ENCODE measurements at regions not wholly inside any gene's neighbourhood (a gene's known extent, or its start where the extent isn't known, plus 50 kb on each side); places are given as distances from the start of the nearest gene placed in this dataset.
"Not testable (repeated sequence)": the region's sequence is repeated elsewhere in the genome, so short reads cannot be mapped to it uniquely, and the experiment has no call there.

DNA sequence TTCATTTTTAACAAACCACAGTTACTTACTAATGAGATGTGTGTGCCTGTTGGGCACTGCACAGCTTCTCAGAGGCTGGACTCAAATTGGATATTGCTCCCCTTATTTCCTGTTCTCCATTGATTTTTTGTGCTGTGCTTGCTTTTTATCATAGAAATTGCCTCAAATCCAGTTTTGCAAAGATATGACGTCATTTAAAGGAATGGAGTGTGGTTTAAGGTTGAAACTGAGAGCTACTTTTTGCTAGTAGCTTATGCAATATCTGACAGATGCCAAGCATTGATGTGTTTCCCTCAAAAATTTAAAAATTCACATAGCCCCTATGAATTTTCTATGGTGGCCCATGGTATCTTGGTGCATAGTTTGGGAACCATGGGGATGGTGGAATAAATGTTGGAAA is 67.7 kb upstream of the ROPN1 start:
- H3K4me3 ChIP-seq (ENCODE audit: low read length), result no peak overlapping the region
- peak; percentile 78 for DNase-seq (ENCODE audit: low read depth)
- TF ChIP-seq, protein P1, sequence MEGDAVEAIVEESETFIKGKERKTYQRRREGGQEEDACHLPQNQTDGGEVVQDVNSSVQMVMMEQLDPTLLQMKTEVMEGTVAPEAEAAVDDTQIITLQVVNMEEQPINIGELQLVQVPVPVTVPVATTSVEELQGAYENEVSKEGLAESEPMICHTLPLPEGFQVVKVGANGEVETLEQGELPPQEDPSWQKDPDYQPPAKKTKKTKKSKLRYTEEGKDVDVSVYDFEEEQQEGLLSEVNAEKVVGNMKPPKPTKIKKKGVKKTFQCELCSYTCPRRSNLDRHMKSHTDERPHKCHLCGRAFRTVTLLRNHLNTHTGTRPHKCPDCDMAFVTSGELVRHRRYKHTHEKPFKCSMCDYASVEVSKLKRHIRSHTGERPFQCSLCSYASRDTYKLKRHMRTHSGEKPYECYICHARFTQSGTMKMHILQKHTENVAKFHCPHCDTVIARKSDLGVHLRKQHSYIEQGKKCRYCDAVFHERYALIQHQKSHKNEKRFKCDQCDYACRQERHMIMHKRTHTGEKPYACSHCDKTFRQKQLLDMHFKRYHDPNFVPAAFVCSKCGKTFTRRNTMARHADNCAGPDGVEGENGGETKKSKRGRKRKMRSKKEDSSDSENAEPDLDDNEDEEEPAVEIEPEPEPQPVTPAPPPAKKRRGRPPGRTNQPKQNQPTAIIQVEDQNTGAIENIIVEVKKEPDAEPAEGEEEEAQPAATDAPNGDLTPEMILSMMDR (conservative IDR thresholded peaks at IDR 0.05; ENCODE audit: low read length), result no peak

DNA sequence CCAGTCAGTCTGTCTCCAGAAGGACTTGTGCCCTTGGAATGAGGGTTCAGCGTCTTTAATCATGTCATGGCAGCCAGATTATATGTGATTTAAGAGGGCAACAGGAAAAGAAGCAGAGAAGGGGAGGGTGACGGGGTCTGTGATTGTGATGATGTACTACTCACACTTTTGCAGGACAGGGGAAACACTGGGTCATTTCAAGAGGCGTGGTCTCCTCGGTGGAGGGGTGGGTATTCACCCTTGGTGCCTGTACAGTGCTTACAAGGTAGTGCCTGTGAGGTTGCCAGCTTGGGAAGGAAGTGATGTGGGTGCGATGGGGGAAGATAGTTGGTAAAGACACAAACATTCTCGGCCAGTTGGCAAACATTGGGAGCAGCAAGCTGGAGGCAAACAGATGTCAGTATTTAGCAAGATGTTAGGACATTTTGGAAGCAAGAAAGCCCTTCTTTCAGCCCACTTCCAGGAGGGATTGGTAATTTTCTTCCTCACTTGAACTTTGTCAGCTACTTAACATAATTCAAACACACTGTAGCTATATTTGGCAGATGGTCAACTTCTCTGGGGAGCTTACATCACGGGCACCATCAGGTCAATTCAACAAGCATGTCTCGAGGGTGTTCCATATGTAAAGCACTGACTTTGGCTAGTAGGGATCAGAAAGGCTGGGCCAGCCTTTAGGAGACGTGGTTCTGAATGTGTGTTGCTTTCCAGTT is 71.4 kb upstream of the ROPN1 start:
- DNase-seq (ENCODE audit: low read depth), result peak; percentile 72
- TF ChIP-seq, protein P1 (conservative IDR thresholded peaks at IDR 0.05; ENCODE audit: low read length), result no peak
- no peak overlapping the region for H3K4me3 ChIP-seq (ENCODE audit: low read length)

DNA sequence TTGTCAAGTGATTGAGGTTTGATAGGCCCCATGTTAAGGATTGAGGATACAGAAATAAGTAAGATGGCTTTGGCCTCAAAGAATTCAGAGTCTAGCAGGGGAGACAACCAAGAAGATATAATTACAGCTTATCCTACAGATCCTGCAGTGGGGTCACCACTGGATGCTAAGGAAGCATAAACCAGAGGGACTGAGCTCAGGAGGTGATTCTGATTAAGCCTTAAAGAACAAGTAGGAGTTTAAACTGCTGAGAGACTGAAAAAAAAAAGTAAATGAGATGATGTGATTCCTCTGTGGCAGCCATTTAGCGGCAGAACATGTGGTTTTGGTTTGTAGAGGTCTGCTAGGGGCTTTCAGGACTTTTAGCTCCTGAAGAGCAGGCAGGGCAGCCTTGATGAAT is 72.1 kb upstream of the ROPN1 start:
- no peak for DNase-seq (ENCODE audit: low read depth)
- TF ChIP-seq, protein P1 (conservative IDR thresholded peaks at IDR 0.05; ENCODE audit: low read length), result no peak
- no peak overlapping the region for H3K4me3 ChIP-seq (ENCODE audit: low read length)

DNA sequence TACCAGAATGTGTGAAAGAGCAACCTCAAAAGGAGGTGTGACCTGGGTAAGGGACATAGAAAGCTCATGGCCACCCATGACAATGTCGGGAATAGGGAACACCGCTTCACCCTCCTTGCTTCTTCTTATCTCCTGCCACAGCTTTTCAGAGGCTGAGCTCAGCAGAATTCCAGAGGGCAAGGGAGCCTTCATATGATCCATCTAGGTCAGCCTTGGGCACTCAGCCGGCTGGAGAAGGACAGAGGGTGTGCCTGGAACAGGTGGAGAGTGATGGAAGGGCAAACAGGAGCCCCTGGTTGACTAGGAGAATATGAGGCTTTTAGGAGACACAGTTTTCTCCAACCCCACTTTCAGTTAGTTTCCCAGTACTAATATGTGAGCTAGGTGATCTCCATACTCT is 74.6 kb upstream of the ROPN1 start:
- not testable (repeated sequence) for H3K4me3 ChIP-seq (ENCODE audit: low read length); DNase-seq (ENCODE audit: low read depth)

DNA sequence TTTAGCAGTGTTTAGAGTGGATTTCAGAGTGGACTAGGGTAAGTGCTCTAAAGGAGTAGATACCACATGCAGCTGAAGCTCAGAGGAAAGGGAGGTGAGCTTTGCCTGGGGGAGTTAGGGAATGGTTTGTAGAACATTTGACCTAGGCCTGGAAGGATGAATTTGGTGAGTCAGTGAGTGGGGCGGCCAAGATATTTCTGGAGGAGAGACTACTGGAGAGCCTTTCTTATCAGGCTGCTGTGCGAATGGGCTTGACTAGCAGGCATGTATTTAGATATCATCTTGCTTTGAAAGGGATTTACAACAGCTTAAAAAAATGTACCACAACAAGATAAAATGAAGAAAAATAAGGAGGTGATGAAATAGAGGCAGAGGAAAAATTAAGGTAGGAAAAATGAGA is 77.8 kb upstream of the ROPN1 start:
- not testable (repeated sequence) for H3K4me3 ChIP-seq (ENCODE audit: low read length); DNase-seq (ENCODE audit: low read depth)

DNA sequence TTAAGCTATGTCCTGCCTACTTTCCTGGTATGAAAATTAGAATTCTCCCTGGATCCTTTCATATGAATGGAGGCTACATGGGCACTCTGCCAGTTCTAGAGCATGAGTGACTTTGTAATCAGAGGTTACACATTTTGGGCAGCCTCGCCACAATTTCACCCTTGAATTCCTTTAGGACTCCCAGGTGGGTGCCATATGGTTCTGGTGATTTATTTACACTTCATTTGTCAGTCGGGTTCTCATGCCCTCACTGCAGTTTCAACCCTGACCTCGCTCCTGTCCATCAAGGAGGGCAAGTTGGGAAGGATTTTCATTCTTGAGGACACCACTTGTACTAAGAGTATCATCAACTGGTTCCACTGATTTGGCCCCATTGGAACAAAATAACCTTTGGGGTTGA is 83.2 kb upstream of the ROPN1 start:
- DNase-seq (ENCODE audit: low read depth); H3K4me3 ChIP-seq (ENCODE audit: low read length): not testable (repeated sequence)

DNA sequence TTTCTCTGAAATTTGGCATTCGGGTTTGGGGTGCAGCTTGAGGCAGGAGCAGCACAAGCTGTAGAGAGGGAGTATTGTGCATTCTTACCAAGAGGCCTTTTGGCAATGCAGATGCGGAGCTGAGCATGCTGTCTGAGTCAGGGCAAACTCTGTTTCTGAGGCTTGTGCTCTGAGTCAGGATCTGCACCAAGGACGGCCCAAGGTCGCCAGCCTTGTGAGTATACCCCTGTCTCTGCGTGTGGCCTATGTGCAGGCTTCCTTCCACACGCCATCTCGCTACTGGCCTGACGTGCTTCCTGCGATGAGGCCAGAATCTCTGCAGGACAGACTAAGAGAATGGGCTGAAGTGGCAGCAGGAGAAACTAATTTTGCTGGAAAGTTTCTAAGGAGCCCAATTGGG is 83.8 kb upstream of the ROPN1 start:
- TF ChIP-seq, protein P1 (conservative IDR thresholded peaks at IDR 0.05; ENCODE audit: low read length), result no peak
- H3K4me3 ChIP-seq (ENCODE audit: low read length), result no peak overlapping the region
- DNase-seq (ENCODE audit: low read depth), result peak; percentile 29

DNA sequence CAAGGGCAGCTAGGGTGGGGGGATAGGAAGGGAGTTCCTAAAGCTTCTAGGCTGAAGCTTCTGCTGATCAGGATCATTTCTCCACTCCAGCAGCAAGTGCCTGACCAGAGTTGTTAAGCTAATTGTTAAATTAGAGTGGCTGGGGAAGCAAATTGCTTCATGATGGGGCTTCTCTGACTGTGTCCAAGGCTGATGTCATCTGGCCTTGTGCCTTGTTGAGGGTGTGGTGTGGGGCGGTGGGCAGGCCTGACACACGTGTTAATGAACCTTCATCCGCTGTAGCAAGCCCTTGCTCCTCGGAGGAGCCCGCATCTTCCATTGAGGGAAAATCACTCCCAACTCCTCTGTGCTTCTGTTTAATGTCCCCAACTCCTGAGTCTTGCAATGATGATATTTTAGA is 84.3 kb upstream of the ROPN1 start:
- DNase-seq (ENCODE audit: low read depth), result no peak
- no peak overlapping the region for H3K4me3 ChIP-seq (ENCODE audit: low read length)
- TF ChIP-seq, protein P1 (conservative IDR thresholded peaks at IDR 0.05; ENCODE audit: low read length), result no peak
